Renal pelvis (tissue), 1 donor: ENCODE measurements at regions not wholly inside any gene's neighbourhood (a gene's known extent, or its start where the extent isn't known, plus 50 kb on each side); places are given as distances from the start of the nearest gene placed in this dataset.

Source experiments
- DNase-seq: peaks from one replicate; pipeline ENCODE4 v3.0.0-alpha.2; 2013

GRCh38 chr13:111909501-111909900 lies 157.4 kb upstream of the SOX1 start:
- no peak for DNase-seq

- DNase-seq: no peak
These were observed 156.8 kb upstream of the SOX1 start for GRCh38 chr13:111909971-111910671.

- no peak for DNase-seq
These were observed 155.7 kb upstream of the SOX1 start for GRCh38 chr13:111911121-111911720.

- no peak for DNase-seq
These were observed 155.0 kb upstream of the SOX1 start for GRCh38 chr13:111911754-111912452.

GRCh38 chr13:111912453-111912866 lies 154.5 kb upstream of the SOX1 start:
- DNase-seq: no peak

GRCh38 chr13:111912991-111913760 lies 153.8 kb upstream of the SOX1 start:
- DNase-seq: no peak

GRCh38 chr13:111913761-111914140 lies 153.2 kb upstream of the SOX1 start:
- no peak for DNase-seq

GRCh38 chr13:111914241-111915103 lies 152.5 kb upstream of the SOX1 start:
- no peak for DNase-seq

GRCh38 chr13:111915104-111915551 lies 151.8 kb upstream of the SOX1 start:
- no peak for DNase-seq

GRCh38 chr13:111916201-111916600 lies 150.7 kb upstream of the SOX1 start:
- no peak for DNase-seq

GRCh38 chr13:111917086-111917485 lies 149.9 kb upstream of the SOX1 start:
- no peak for DNase-seq

GRCh38 chr13:111917901-111918300 lies 149.0 kb upstream of the SOX1 start:
- no peak for DNase-seq

- DNase-seq: no peak
These were observed 147.7 kb upstream of the SOX1 start for GRCh38 chr13:111919286-111919685.

GRCh38 chr13:111919849-111920248 lies 147.1 kb upstream of the SOX1 start:
- no peak for DNase-seq

GRCh38 chr13:111920306-111920931 lies 146.5 kb upstream of the SOX1 start:
- no peak for DNase-seq

- no peak for DNase-seq
These were observed 145.8 kb upstream of the SOX1 start for GRCh38 chr13:111920932-111921705.

- DNase-seq: no peak
These were observed 144.9 kb upstream of the SOX1 start for GRCh38 chr13:111922086-111922485.

- DNase-seq: no peak
These were observed 143.5 kb upstream of the SOX1 start for GRCh38 chr13:111923439-111923838.

- no peak for DNase-seq
These were observed 142.8 kb upstream of the SOX1 start for GRCh38 chr13:111923991-111924677.
